ENCODE measurements at regions not wholly inside any gene's neighbourhood (a gene's known extent, or its start where the extent isn't known, plus 50 kb on each side); places are given as distances from the start of the nearest gene placed in this dataset.

DNA sequence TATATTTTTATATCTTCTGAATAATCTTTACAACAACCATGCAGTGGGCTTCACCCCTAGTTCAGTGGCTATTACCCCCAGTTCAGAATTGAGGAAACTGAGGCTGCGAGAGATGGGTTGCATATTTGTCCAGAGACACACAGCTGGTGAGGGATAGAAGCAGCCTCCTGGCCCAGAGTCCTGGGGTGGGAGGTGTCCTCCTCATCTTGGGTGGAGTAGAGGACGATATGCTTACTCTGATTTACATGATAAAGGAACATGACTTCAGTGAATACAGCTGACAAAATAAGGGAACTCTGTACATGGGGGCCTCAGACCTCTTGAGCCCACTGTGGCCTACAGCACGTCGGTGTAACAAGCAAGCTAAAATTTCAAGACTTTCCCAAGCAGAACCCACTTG is 214.7 kb downstream of the FBXO15 start:
- ATAC-seq (ENCODE audit: poor library complexity) (no peak), DNase-seq (no peak)
- intact Hi-C loops (cut with DNase I): no loop called here

DNA sequence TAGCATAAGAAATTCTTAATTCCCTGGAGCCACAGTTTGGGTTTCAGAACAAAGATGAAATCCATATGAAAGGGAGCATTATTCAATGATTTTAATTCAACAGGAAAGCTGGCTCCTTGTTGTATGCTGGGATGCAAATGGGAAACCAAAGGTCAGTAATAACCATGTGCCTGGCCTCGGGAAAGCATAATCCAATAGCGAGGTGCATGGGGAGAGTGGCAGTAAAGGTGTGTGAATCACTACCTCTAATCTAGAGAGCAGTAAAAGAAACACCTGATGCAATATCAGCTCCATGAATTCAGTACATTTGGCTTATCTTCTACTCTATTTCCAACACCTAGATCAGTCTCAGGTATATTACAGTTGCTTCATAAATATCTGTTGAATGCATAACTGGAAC is 220.1 kb downstream of the FBXO15 start:
- no peak for DNase-seq
- intact Hi-C loops (cut with DNase I): no loop called here
- no peak for ATAC-seq (ENCODE audit: poor library complexity)

DNA sequence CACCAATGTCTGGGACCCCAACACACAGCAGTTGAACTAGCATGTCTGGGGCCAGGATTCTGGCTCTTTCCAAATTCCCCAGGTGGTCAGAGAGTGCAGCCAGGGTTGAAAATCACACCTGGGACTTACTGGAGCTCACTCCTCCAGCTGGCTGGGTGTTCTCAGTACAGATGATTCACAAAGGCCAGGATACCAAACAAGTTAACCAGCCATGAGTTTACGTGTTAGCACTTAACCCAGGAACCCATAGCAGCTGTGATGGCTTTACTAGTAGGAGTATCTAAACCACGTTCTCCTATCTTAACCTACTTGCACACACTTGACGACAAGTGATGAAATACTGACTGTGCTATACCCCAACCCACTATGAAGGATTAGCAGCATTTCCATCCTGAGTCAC is 222.8 kb downstream of the FBXO15 start:
- DNase-seq (no peak), ATAC-seq (ENCODE audit: poor library complexity) (no peak)
- intact Hi-C loops (cut with DNase I): no loop called here

DNA sequence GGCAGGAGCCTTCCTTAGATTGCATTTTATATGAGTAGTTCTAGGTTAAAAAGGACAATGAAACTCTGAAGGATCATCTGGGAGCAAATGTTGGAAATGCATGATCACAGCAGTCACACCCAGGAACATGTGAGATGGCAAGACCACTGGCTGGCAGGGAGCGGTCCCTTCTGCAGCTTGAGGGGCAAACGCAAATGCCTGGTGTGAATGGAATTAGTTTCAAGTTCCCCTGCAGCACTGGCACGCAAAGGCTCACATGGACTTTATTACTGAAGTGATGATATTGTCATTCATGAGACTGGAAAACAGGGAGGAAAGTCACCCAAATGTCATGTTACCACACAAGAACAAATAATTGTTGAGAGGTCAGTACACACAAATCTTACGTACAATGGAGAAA is 223.3 kb downstream of the FBXO15 start:
- intact Hi-C loops (cut with DNase I): no loop called here
- ATAC-seq (ENCODE audit: poor library complexity): no peak

DNA sequence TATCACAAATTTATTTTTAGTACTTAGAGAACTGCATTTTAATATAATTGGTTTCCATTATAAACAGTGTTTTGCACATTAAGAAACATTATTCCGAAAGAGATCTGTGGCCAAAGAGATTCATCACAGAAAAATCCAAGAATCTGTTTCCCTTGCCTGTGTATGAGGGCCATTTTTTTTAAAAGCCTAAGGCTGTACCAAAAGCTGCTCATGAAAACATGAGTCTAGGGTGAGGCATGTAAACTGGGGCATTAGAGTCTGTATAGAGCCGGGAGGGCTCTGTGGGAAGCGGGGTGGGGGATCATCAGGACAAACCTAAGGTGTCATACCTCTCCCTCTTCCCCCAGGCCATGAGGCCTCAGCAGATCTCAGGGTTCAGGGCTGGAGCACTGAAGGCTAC is 223.8 kb downstream of the FBXO15 start:
- intact Hi-C loops (cut with DNase I): no loop called here
- DNase-seq: no peak
- ATAC-seq (ENCODE audit: poor library complexity): no peak

More for the DNA sequence above, 223.3 kb downstream of the FBXO15 start:
- DNase-seq: no peak

GRCh38 chr18:73920033-73920432 is 227.6 kb downstream of the FBXO15 start:
- intact Hi-C loops (cut with DNase I): no loop called here
- ATAC-seq (ENCODE audit: poor library complexity): no peak

DNA sequence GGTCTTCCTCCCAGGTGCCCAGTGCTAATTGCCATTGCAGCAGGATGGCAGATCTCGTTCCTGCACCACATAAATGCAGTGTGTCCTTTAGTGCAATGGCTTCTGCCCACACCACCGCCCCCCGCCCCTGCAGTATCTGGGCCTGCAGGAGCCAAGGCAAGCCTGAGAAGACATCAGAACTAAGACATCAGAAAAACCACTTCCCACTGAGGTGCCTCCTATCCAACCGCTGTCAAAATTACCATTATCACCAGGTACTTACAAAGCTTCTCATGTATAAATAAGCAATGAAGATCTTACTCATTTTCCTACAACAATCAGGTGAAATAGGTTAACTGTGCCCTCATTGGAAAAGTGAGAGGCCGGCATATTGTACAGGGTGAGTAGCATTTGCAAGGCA is 228.8 kb downstream of the FBXO15 start:
- no peak for ATAC-seq (ENCODE audit: poor library complexity)
- intact Hi-C loops (cut with DNase I): no loop called here
- DNase-seq: no peak

More at GRCh38 chr18:73920033-73920432, 227.6 kb downstream of the FBXO15 start:
- DNase-seq: no peak

- DNase-seq (no peak), ATAC-seq (ENCODE audit: poor library complexity) (no peak)
- intact Hi-C loops (cut with DNase I): no loop called here
These were observed 230.6 kb downstream of the FBXO15 start for GRCh38 chr18:73917046-73917445.

DNA sequence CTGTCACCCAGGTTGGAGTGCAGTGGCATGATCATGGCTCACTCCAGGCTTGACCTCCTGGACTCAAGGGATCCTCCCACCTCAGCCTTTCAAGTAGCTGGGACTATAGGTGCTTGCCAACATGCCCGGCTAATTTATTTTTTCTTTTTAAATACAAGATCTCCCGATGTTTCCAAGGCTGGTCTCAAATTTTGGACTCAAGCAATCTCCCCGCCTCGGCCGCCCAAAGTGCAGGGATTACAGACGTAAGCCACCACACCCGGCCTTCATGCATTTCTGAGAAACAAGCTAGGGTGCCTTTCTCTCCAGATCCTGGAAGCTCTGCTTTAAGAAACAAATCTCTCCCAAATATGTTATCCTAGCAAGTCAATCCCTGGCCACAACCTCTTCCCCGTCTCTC is 234.1 kb downstream of the FBXO15 start:
- intact Hi-C loops (cut with DNase I): no loop called here
- no peak for DNase-seq
- no peak for ATAC-seq (ENCODE audit: poor library complexity)

- DNase-seq (no peak), ATAC-seq (ENCODE audit: poor library complexity) (no peak)
These were observed 239.3 kb downstream of the FBXO15 start for GRCh38 chr18:73908323-73908722.

GRCh38 chr18:73901566-73901965 is 246.1 kb downstream of the FBXO15 start:
- ATAC-seq (ENCODE audit: poor library complexity) (no peak), DNase-seq (no peak)
- intact Hi-C loops (cut with DNase I): no loop called here

More at GRCh38 chr18:73908323-73908722, 239.3 kb downstream of the FBXO15 start:
- intact Hi-C loops (cut with DNase I): no loop called here

DNA sequence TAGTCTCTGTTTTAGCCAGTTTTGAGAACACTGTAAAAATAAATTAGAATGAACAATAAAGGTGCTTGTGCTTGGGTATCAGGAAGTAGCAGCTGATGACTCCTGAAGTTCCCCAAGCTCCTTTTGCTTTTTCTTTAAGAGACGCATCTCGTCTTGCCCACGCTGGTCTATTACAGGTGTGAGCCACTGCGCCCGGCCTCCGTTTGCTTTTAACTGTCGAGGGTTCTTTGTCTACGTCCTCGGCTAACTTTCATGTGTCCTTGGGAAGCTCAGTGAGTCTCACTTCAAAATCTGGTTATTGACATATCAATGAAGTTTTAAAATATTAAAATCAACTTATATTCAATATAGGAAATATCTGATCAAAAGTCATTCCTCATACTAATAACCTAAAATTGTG is 246.5 kb downstream of the FBXO15 start:
- intact Hi-C loops (cut with DNase I): no loop called here
- DNase-seq: no peak
- no peak for ATAC-seq (ENCODE audit: poor library complexity)

- no peak for ATAC-seq (ENCODE audit: poor library complexity)
- DNase-seq: no peak
- intact Hi-C loops (cut with DNase I): no loop called here
These were observed 247.4 kb downstream of the FBXO15 start for GRCh38 chr18:73900106-73900835.

DNA sequence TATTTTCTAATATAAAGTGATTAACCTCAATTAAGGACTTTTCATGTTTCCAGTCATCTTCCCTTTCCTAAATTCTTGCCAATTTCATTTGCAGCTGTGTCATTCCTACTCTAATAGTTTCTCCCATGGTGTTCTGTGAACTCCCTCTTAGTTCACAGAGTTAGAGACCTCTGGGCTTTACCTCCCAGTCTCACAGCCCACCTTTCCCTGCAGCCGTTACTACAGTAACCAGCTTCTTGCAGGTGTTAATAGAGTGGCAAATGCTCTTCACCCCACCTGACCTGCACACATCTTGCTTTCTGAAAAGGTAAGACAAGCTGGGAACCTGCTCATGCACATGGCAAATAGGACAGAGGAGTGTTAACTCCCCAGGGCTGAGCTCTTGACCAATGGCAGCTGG is 250.1 kb downstream of the FBXO15 start:
- DNase-seq: no peak
- no peak for ATAC-seq (ENCODE audit: poor library complexity)
- intact Hi-C loops (cut with DNase I): no loop called here

- ATAC-seq (ENCODE audit: poor library complexity) (no peak), DNase-seq (no peak)
- intact Hi-C loops (cut with DNase I): no loop called here
These were observed 250.9 kb downstream of the FBXO15 start for GRCh38 chr18:73896685-73897084.

DNA sequence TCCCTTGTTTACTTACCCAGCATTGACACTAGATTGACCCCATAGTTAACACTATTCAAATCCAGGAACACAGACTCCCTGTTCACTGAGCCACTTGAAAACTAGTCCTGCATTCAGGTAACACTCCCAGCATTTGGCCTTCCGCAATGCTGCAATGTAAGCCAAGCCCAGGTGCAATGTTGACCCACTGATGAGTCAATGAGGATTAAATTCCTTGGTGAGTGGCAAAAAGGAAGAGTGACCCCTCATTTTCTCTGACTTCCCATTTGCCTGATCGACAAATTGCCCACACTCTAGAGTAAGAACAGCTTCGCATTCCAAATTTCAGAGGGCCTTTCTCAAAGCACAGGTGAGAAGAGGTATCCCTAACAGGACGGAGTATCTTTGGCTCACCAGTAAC is 251.9 kb downstream of the FBXO15 start:
- intact Hi-C loops (cut with DNase I): no loop called here
- DNase-seq (no peak), ATAC-seq (ENCODE audit: poor library complexity) (no peak)

GRCh38 chr18:73893880-73894279 is 253.8 kb downstream of the FBXO15 start:
- ATAC-seq (ENCODE audit: poor library complexity) (no peak), DNase-seq (no peak)
- intact Hi-C loops (cut with DNase I): no loop called here

GRCh38 chr18:73891572-73892421 is 255.8 kb downstream of the FBXO15 start:
- intact Hi-C loops (cut with DNase I): no loop called here
- ATAC-seq (ENCODE audit: poor library complexity) (no peak), DNase-seq (no peak)

DNA sequence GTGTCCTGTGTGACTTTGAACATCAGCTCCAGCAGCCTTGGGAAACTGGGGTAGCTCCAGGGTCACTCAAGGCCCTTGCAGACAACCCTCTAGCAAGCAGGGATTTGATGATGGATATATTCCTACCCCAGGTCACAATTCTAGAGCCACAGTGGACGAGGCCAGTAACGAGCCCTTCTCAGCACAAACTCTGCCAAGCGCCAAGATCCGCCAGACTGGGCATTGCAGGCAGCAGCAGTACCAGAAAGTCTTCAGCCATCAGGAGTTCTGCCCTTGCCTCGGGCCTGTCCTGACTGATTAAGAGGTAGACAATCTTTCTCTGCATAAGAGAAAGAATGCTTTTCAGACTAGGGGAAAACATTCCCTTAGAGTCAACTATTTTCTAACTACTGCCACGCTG is 259.1 kb downstream of the FBXO15 start:
- DNase-seq (no peak), ATAC-seq (ENCODE audit: poor library complexity) (no peak)
- intact Hi-C loops (cut with DNase I): no loop called here

GRCh38 chr18:73887801-73888200 is 259.8 kb downstream of the FBXO15 start:
- ATAC-seq (ENCODE audit: poor library complexity) (no peak), DNase-seq (no peak)
- intact Hi-C loops (cut with DNase I): no loop called here

Data from Right ventricle myocardium superior (tissue), 1 donor.